IPS DF 6.9 (cell line): ENCODE measurements at regions not wholly inside any gene's neighbourhood (a gene's known extent, or its start where the extent isn't known, plus 50 kb on each side); places are given as distances from the start of the nearest gene placed in this dataset.

ENCODE experiments used
- DNase-seq: peaks from one replicate; pipeline ENCODE4 v3.0.0-alpha.2; 2013; ENCODE audit warnings: low read depth, low spot score
- H3K27ac ChIP-seq: one replicate; pipeline ENCODE4 v1.5.1; 2013; ENCODE audit warnings: low read length, control low read depth
- H3K27me3 ChIP-seq: 2 replicates; pipeline ENCODE4 v1.6.1; 2013; ENCODE audit warnings: mild to moderate bottlenecking, low read length; ENCODE audit not compliant: control insufficient read depth, insufficient read depth
- H3K36me3 ChIP-seq: 2 replicates; pipeline ENCODE4 v1.6.1; 2013; ENCODE audit warnings: low read length; ENCODE audit not compliant: control insufficient read depth, insufficient read depth
- H3K4me1 ChIP-seq: 2 replicates; pipeline ENCODE4 v1.6.1; 2013; ENCODE audit warnings: low read length; ENCODE audit not compliant: control insufficient read depth, insufficient read depth
- H3K4me3 ChIP-seq: 2 replicates; pipeline ENCODE4 v1.5.1; 2013; ENCODE audit warnings: mild to moderate bottlenecking, low read length
- H3K9me3 ChIP-seq: 2 replicates; pipeline ENCODE4 v1.6.1; 2013; ENCODE audit warnings: low read length, inconsistent platforms; ENCODE audit not compliant: control insufficient read depth, insufficient read depth
- WGBS: extraction: QIAGEN DNeasy Blood & Tissue Kit; methylation state at CpG from one replicate; pipeline ENCODE4 v1.1.7; 2013; ENCODE audit warnings: mixed read lengths, missing lambda C conversion rate; ENCODE audit not compliant: insufficient read length, insufficient coverage; 5-methylcytosine and 5-hydroxymethylcytosine counted together

GRCh38 chr14:35456261-35456660 lies 51.7 kb upstream of the NFKBIA start:
- Histone ChIP-seq H3K36me3 (no peaks in the 10 kb centered on the region), H3K4me3 (no peak overlapping the region), H3K27me3 (no peaks in the 10 kb centered on the region), H3K27ac (no peak overlapping the region), H3K4me1 (no peaks in the 10 kb centered on the region), H3K9me3 (no peaks in the 10 kb centered on the region)
- no CpG with 5 or more reads among the region's 1 CpG for WGBS
- no peak for DNase-seq

- WGBS: no CpG with 5 or more reads among the region's 1 CpG
- H3K9me3 ChIP-seq: no peaks in the 10 kb centered on the region
- no peak overlapping the region for H3K4me3 ChIP-seq
These were observed 53.9 kb upstream of the NFKBIA start for GRCh38 chr14:35458442-35458841.

GRCh38 chr14:35459776-35460175 lies 55.2 kb upstream of the NFKBIA start:
- Histone ChIP-seq H3K36me3 (no peaks in the 10 kb centered on the region), H3K9me3 (no peaks in the 10 kb centered on the region), H3K27ac (no peak overlapping the region), H3K4me1 (no peaks in the 10 kb centered on the region), H3K27me3 (no peaks in the 10 kb centered on the region), H3K4me3 (no peak overlapping the region)
- WGBS: no CpG with 5 or more reads among the region's 3 CpGs
- DNase-seq: no peak

More at GRCh38 chr14:35458442-35458841, 53.9 kb upstream of the NFKBIA start:
- Histone ChIP-seq H3K27ac (no peak overlapping the region), H3K27me3 (no peaks in the 10 kb centered on the region), H3K36me3 (no peaks in the 10 kb centered on the region), H3K4me1 (no peaks in the 10 kb centered on the region)
- no peak for DNase-seq

GRCh38 chr14:35470755-35471154 lies 63.2 kb upstream of the INSM2 start:
- no peaks in the 10 kb centered on the region for H3K9me3 ChIP-seq
- DNase-seq: peak; percentile 4
- no peaks in the 10 kb centered on the region for H3K4me1 ChIP-seq
- WGBS: no CpG with 5 or more reads among the region's 3 CpGs
- H3K27me3 ChIP-seq: no peaks in the 10 kb centered on the region
- no peaks in the 10 kb centered on the region for H3K36me3 ChIP-seq
- H3K4me3 ChIP-seq: no peak overlapping the region
- no peak overlapping the region for H3K27ac ChIP-seq

- Histone ChIP-seq H3K36me3 (no peaks in the 10 kb centered on the region), H3K9me3 (no peaks in the 10 kb centered on the region), H3K27me3 (no peaks in the 10 kb centered on the region), H3K4me1 (no peaks in the 10 kb centered on the region), H3K4me3 (no peak overlapping the region), H3K27ac (no peak overlapping the region)
- WGBS: no CpG with 5 or more reads among the region's 3 CpGs
- no peak for DNase-seq
These were observed 62.2 kb upstream of the INSM2 start for GRCh38 chr14:35471803-35472202.

- no peaks in the 10 kb centered on the region for H3K9me3 ChIP-seq
- no peaks in the 10 kb centered on the region for H3K27me3 ChIP-seq
- no peaks in the 10 kb centered on the region for H3K4me1 ChIP-seq
- DNase-seq: no peak
- no peak overlapping the region for H3K4me3 ChIP-seq
- no CpG with 5 or more reads among the region's 1 CpG for WGBS
- no peaks in the 10 kb centered on the region for H3K36me3 ChIP-seq
- H3K27ac ChIP-seq: no peak overlapping the region
These were observed 59.6 kb upstream of the INSM2 start for GRCh38 chr14:35474323-35474722.

GRCh38 chr14:35480119-35480769 lies 53.7 kb upstream of the INSM2 start:
- no peak overlapping the region for H3K27ac ChIP-seq
- H3K27me3 ChIP-seq: no peaks in the 10 kb centered on the region
- no CpG with 5 or more reads among the region's 7 CpGs for WGBS
- H3K9me3 ChIP-seq: no peaks in the 10 kb centered on the region
- DNase-seq: no peak
- H3K36me3 ChIP-seq: no peaks in the 10 kb centered on the region
- no peaks in the 10 kb centered on the region for H3K4me1 ChIP-seq
- no peak overlapping the region for H3K4me3 ChIP-seq

GRCh38 chr14:35482994-35483515 lies 50.9 kb upstream of the INSM2 start:
- H3K27ac ChIP-seq: no peak overlapping the region
- no peak overlapping the region for H3K4me3 ChIP-seq
- DNase-seq: no peak
- no peaks in the 10 kb centered on the region for H3K9me3 ChIP-seq
- H3K27me3 ChIP-seq: no peaks in the 10 kb centered on the region
- no peaks in the 10 kb centered on the region for H3K4me1 ChIP-seq
- no CpG with 5 or more reads among the region's 1 CpG for WGBS
- H3K36me3 ChIP-seq: no peaks in the 10 kb centered on the region
